Neuronal stem cell (in vitro differentiated cells): ENCODE measurements at regions not wholly inside any gene's neighbourhood (a gene's known extent, or its start where the extent isn't known, plus 50 kb on each side); places are given as distances from the start of the nearest gene placed in this dataset.

Experiments
- DNase-seq: peaks from one replicate; pipeline ENCODE4 v3.0.0-alpha.2; 2013; ENCODE audit warnings: low spot score
- H2AFZ ChIP-seq: one replicate; pipeline ENCODE4 v1.6.1; 2013; ENCODE audit warnings: mild to moderate bottlenecking, low read length, inconsistent platforms
- H2AK5ac ChIP-seq: 2 replicates; pipeline ENCODE4 v1.6.1; 2013; ENCODE audit warnings: low read depth, mild to moderate bottlenecking, inconsistent platforms, low read length, moderate library complexity, mixed read lengths
- H2BK120ac ChIP-seq: 2 replicates; pipeline ENCODE4 v1.6.1; 2013; ENCODE audit warnings: low read depth, mild to moderate bottlenecking, inconsistent platforms, low read length, moderate library complexity, mixed read lengths
- H2BK12ac ChIP-seq: one replicate; pipeline ENCODE4 v1.6.1; 2013; ENCODE audit warnings: low read length, inconsistent platforms
- H2BK15ac ChIP-seq: 2 replicates; pipeline ENCODE4 v1.6.1; 2013; ENCODE audit warnings: mild to moderate bottlenecking, low read length, inconsistent platforms, mixed read lengths
- H2BK5ac ChIP-seq: one replicate; pipeline ENCODE4 v1.6.1; 2013; ENCODE audit warnings: inconsistent platforms, mild to moderate bottlenecking, low read length, moderate library complexity
- H3K14ac ChIP-seq: one replicate; pipeline ENCODE4 v1.6.1; 2013; ENCODE audit warnings: low read length, inconsistent platforms
- H3K18ac ChIP-seq: 2 replicates; pipeline ENCODE4 v1.6.1; 2013; ENCODE audit warnings: low read length, inconsistent platforms
- H3K23ac ChIP-seq: 2 replicates; pipeline ENCODE4 v1.6.1; 2013; ENCODE audit warnings: low read depth, mild to moderate bottlenecking, mixed read lengths, low read length, inconsistent platforms; ENCODE audit not compliant: poor library complexity
- H3K27ac ChIP-seq: replicated peaks from 3 replicates; pipeline ENCODE4 v1.5.1; 2013; ENCODE audit warnings: low read length, inconsistent platforms
- H3K27me3 ChIP-seq, 3 experiments: 2 replicates each; pipeline ENCODE4 v1.6.1; 2013; ENCODE audit warnings: low read length in 3 of 3, mild to moderate bottlenecking in 2 of 3, inconsistent platforms in 1 of 3, low read depth in 1 of 3, mixed read lengths in 1 of 3, moderate library complexity in 1 of 3; ENCODE audit not compliant: control insufficient read depth in 3 of 3, insufficient read depth in 3 of 3
- H3K36me3 ChIP-seq, 2 donors: replicated peaks in 1 of 2; 2 replicates each; pipeline ENCODE4 v1.6.1; 2013; ENCODE audit warnings: low read length in 2 of 2; ENCODE audit not compliant: control insufficient read depth in 2 of 2, insufficient read depth in 2 of 2
- H3K4ac ChIP-seq: 2 replicates; pipeline ENCODE4 v1.6.1; 2013; ENCODE audit warnings: inconsistent platforms, mild to moderate bottlenecking, low read length, moderate library complexity
- H3K4me1 ChIP-seq, 2 donors: 1 replicate in 1 of 2; 2 replicates in 1 of 2; pipeline ENCODE4 v1.6.1; 2013; ENCODE audit warnings: low read length in 2 of 2, low read depth in 1 of 2; ENCODE audit not compliant: control insufficient read depth in 2 of 2, insufficient read depth in 1 of 2
- H3K4me2 ChIP-seq: one replicate; pipeline ENCODE4 v1.6.1; 2013; ENCODE audit warnings: mild to moderate bottlenecking, low read length, inconsistent platforms; ENCODE audit not compliant: insufficient read depth, poor library complexity, severe bottlenecking
- H3K4me3 ChIP-seq, 2 donors: 2 replicates each; pipeline ENCODE4 v1.5.1; 2013; ENCODE audit warnings: low read length in 2 of 2, mild to moderate bottlenecking in 2 of 2, inconsistent platforms in 1 of 2, moderate library complexity in 1 of 2
- H3K79me1 ChIP-seq: one replicate; pipeline ENCODE4 v1.6.1; 2013; ENCODE audit warnings: low read depth, mild to moderate bottlenecking, inconsistent platforms, low read length, moderate library complexity
- H3K9ac ChIP-seq: one replicate; pipeline ENCODE4 v1.6.1; 2013; ENCODE audit warnings: mild to moderate bottlenecking, low read depth, low read length, inconsistent platforms; ENCODE audit not compliant: poor library complexity
- H3K9me3 ChIP-seq, 2 donors: replicated peaks in 1 of 2; 2 replicates each; pipeline versions ENCODE3 to v1.6.1; 2013; ENCODE audit warnings: low read length in 2 of 2, mild to moderate bottlenecking in 2 of 2, inconsistent platforms in 1 of 2, low read depth in 1 of 2, mixed read lengths in 1 of 2, moderate library complexity in 1 of 2; ENCODE audit not compliant: control insufficient read depth in 2 of 2, insufficient read depth in 1 of 2
- H4K8ac ChIP-seq: one replicate; pipeline ENCODE4 v1.6.1; 2013; ENCODE audit warnings: low read depth, mild to moderate bottlenecking, inconsistent platforms, low read length, moderate library complexity
- H4K91ac ChIP-seq: one replicate; pipeline ENCODE4 v1.6.1; 2013; ENCODE audit warnings: low read length, low read depth, mild to moderate bottlenecking, inconsistent platforms; ENCODE audit not compliant: poor library complexity
- WGBS, 2 donors: extraction: QIAGEN DNeasy Blood & Tissue Kit; methylation state at CpG; one replicate each; pipeline ENCODE4 v1.1.7; 2013; ENCODE audit warnings: missing lambda C conversion rate in 2 of 2, mixed read lengths in 1 of 2; ENCODE audit not compliant: insufficient read length in 2 of 2, insufficient replicate concordance in 1 of 2; ENCODE audit errors: extremely low coverage in 2 of 2; 5-methylcytosine and 5-hydroxymethylcytosine counted together

DNA sequence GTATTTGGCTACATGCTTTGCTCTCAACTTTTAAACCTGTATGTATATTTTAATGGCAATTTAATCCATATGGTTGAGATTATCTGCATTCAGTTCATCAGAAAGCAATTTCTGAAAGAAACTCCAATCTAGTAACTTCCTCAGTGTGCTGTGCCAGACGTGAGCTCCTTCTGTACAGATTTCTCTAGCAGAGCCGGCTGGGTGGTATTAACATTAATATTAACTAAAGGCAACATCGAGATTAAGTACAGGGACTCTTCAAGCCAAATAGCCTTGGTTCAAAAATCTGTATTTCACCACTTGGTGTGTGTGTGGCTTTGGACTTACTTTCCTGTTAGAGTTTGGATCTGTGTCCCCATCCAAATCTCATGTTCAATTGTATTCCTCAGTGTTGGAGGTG, 55.5 kb upstream of the NUDT7 start:
- WGBS, 2 donors, result no CpG with 5 or more reads among the region's 3 CpGs
- H3K23ac ChIP-seq, result no peak overlapping the region
- H3K14ac ChIP-seq, result no peak overlapping the region
- H3K9ac ChIP-seq, result no peak overlapping the region
- no peak overlapping the region for H3K4ac ChIP-seq
- no peaks in the 10 kb centered on the region for H3K79me1 ChIP-seq
- peaks cover 0 to 3% of the 10 kb centered on the region in 2 donors for H3K4me1 ChIP-seq
- H2BK5ac ChIP-seq, result no peak overlapping the region
- no peak overlapping the region for H2AFZ ChIP-seq
- H3K18ac ChIP-seq, result no peak overlapping the region
- no peak overlapping the region for H3K27ac ChIP-seq
- H2AK5ac ChIP-seq, result no peak overlapping the region
- H3K9me3 ChIP-seq, result peaks cover 0 to 4% of the 10 kb centered on the region in 2 donors
- H3K4me2 ChIP-seq, result no peak overlapping the region
- no peak overlapping the region for H4K8ac ChIP-seq
- H3K4me3 ChIP-seq, result no peak overlapping the region
- no peaks in the 10 kb centered on the region for H3K27me3 ChIP-seq
- DNase-seq, result no peak
- H3K36me3 ChIP-seq, result no peaks in the 10 kb centered on the region
- H2BK15ac ChIP-seq, result no peak overlapping the region
- no peak overlapping the region for H2BK12ac ChIP-seq
- H2BK120ac ChIP-seq, result no peak overlapping the region
- H4K91ac ChIP-seq, result no peak overlapping the region

- no peak overlapping the region for H2BK12ac ChIP-seq
- H2AK5ac ChIP-seq, result no peak overlapping the region
- no peak overlapping the region for H2BK120ac ChIP-seq
- no CpG with 5 or more reads among the region's 1 CpG for WGBS, 2 donors
- DNase-seq, result no peak
- no peaks in the 10 kb centered on the region for H3K27me3 ChIP-seq
- H3K18ac ChIP-seq, result no peak overlapping the region
- no peaks in the 10 kb centered on the region for H3K79me1 ChIP-seq
- no peak overlapping the region for H2BK5ac ChIP-seq
- no peak overlapping the region for H3K23ac ChIP-seq
- no peak overlapping the region for H3K4me2 ChIP-seq
- no peak overlapping the region for H2AFZ ChIP-seq
- H3K36me3 ChIP-seq, result no peaks in the 10 kb centered on the region
- no peak overlapping the region for H3K4ac ChIP-seq
- H3K9me3 ChIP-seq, result no peaks in the 10 kb centered on the region
- no peak overlapping the region for H3K27ac ChIP-seq
- H3K4me1 ChIP-seq, result peaks cover 0 to 3% of the 10 kb centered on the region in 2 donors
- H2BK15ac ChIP-seq, result no peak overlapping the region
- no peak overlapping the region for H3K4me3 ChIP-seq
- H3K9ac ChIP-seq, result no peak overlapping the region
- no peak overlapping the region for H4K91ac ChIP-seq
- H4K8ac ChIP-seq, result no peak overlapping the region
- no peak overlapping the region for H3K14ac ChIP-seq
Observed at GRCh38 chr16:77668201-77668600, 54.1 kb upstream of the NUDT7 start.

DNA sequence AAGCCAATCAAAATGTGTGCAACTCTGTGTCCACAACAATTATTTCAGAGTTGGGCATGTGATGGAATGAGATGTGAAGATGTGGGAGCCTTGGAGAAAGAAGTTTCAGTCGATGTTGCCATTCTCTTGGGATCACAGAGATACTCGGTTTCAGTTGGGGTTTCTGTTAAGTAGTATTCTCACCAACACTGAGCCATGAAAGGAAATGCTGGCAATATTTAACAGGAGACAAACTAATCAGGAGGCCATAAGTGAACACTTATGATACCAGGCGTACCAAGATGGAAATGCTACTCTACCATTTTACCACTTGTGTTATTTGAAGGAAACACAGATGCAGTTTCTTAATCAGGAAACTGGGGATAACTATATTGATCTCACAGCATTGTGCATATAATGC, 53.3 kb upstream of the NUDT7 start:
- no peak overlapping the region for H4K8ac ChIP-seq
- H4K91ac ChIP-seq, result no peak overlapping the region
- H3K9me3 ChIP-seq, result no peaks in the 10 kb centered on the region
- no peaks in the 10 kb centered on the region for H3K27me3 ChIP-seq
- H3K9ac ChIP-seq, result no peak overlapping the region
- no peak for DNase-seq
- H3K18ac ChIP-seq, result no peak overlapping the region
- no peak overlapping the region for H3K4me3 ChIP-seq
- no peak overlapping the region for H2BK5ac ChIP-seq
- WGBS, 2 donors, result no CpG with 5 or more reads among the region's 3 CpGs
- H3K79me1 ChIP-seq, result no peaks in the 10 kb centered on the region
- H3K36me3 ChIP-seq, result no peaks in the 10 kb centered on the region
- no peak overlapping the region for H3K27ac ChIP-seq
- no peak overlapping the region for H3K4me2 ChIP-seq
- H3K4me1 ChIP-seq, result peaks cover 0 to 3% of the 10 kb centered on the region in 2 donors
- no peak overlapping the region for H3K14ac ChIP-seq
- H2AK5ac ChIP-seq, result no peak overlapping the region
- no peak overlapping the region for H3K4ac ChIP-seq
- no peak overlapping the region for H2BK15ac ChIP-seq
- no peak overlapping the region for H2BK12ac ChIP-seq
- H2AFZ ChIP-seq, result no peak overlapping the region
- H2BK120ac ChIP-seq, result no peak overlapping the region
- H3K23ac ChIP-seq, result no peak overlapping the region
